Kidney tubule cell (primary cell): ENCODE measurements at regions not wholly inside any gene's neighbourhood (a gene's known extent, or its start where the extent isn't known, plus 50 kb on each side); places are given as distances from the start of the nearest gene placed in this dataset.
"Not testable (repeated sequence)": the region's sequence is repeated elsewhere in the genome, so short reads cannot be mapped to it uniquely, and the experiment has no call there.

ENCODE experiments used
- DNase-seq: peaks from one replicate; pipeline ENCODE4 v3.0.0-alpha.2; 2018; ENCODE audit warnings: low spot score

DNA sequence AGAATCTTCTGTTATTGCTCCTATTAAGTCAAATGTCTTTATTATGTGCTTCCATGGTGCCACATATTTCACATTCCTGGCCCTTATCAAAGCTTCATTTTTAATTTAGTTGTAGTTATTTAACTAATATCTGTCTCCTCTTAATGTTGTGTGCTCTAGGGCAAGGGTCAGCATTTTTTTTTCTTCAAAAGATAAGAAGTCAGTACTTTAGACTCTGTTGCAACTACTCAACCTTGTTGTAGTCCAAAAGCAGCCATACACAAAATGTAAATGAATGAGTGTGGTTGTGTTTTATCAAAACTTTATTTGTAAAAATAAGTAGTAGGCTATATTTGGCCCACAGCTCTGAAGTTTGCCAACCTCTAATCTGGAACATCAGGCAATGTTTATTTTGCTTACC lies 394.7 kb upstream of the CBLB start:
- no peak for DNase-seq

GRCh38 chr3:106265704-106266103 lies 396.9 kb upstream of the CBLB start:
- DNase-seq, result no peak

- no peak for DNase-seq
These were observed 399.9 kb upstream of the CBLB start for GRCh38 chr3:106268696-106269095.

GRCh38 chr3:106272302-106272701 lies 403.5 kb upstream of the CBLB start:
- DNase-seq, result no peak

- peak; percentile 30 for DNase-seq
These were observed 406.8 kb upstream of the CBLB start for GRCh38 chr3:106275592-106275991.

GRCh38 chr3:106276151-106276550 lies 407.3 kb upstream of the CBLB start:
- no peak for DNase-seq

DNA sequence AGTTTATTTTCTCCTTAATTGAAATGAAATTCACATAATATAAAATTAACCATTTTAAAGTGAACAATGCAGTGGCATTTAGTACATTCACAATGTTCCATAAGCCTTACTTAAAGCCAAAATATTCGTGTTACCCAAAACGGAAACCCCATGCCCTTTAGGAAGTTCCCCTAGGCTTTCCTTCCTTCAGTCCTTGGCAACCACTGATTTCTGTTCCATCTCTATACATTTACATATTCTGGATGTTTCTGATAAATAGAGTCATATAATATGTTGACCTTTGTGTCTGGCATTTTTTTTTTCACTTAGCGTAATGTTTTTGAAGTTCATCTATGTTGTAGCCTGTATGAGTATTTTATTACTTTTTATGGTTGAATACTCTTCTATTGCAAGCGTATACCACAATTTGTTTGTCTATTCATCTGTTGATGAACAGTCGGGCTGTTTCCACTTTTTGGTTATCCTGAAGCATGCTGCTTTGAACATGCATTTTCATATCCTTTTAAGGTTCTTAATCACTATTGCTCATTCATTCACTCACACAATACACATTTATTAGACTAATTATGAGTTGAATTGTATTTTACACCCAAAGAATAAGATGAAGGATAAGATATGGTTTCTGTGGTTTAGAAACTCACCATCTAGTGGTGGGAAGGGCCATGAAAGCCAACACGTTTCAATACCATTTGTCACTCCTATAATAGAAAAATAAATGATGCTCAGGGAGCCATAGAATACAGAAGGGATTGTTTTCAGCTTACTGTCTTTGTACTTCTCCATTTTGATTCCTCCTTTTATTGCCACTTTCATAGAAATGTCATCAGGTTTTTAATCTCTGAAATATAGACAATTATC lies 408.2 kb upstream of the CBLB start:
- DNase-seq, result no peak

- DNase-seq, result peak; percentile 66
These were observed 408.9 kb upstream of the CBLB start for GRCh38 chr3:106277731-106278130.

DNA sequence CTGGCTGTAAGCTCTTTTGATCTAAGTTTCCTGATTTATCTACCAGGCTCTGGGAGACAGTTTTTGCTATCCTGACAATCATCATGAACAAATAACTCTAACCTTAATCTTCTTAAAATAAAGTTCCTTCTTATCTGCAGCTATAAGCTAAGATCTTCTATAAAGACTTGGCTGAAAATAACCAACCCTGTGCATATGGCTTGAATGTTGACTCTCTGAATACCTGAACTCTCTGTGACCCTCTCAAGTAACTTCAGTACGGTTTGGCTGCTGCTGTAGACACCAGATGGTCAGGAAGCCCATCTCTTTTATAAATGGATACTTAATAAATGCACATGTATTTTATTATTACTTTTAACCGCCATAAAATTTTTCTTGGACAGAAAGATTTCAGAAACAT lies 412.4 kb upstream of the CBLB start:
- no peak for DNase-seq

- DNase-seq, result no peak
These were observed 414.1 kb upstream of the CBLB start for GRCh38 chr3:106282943-106283342.

DNA sequence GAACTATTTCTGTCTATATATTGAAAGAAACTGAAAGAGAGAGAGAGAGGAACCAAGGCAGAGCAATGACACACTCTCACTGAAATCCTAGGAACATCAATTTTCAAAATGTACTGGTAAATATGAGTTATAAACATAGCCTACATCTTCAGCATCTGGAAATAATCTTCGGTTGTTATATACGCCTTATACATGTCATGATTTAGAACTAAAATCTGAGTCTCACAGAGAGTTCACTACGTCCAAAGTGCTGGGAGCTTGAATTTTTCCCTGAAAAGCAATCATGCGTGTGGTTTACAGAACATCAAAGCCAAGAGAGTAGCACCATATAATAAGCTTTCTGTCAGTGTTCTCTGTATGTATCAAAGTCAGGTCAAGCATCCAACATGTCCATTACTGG lies 420.0 kb upstream of the CBLB start:
- DNase-seq, result no peak

DNA sequence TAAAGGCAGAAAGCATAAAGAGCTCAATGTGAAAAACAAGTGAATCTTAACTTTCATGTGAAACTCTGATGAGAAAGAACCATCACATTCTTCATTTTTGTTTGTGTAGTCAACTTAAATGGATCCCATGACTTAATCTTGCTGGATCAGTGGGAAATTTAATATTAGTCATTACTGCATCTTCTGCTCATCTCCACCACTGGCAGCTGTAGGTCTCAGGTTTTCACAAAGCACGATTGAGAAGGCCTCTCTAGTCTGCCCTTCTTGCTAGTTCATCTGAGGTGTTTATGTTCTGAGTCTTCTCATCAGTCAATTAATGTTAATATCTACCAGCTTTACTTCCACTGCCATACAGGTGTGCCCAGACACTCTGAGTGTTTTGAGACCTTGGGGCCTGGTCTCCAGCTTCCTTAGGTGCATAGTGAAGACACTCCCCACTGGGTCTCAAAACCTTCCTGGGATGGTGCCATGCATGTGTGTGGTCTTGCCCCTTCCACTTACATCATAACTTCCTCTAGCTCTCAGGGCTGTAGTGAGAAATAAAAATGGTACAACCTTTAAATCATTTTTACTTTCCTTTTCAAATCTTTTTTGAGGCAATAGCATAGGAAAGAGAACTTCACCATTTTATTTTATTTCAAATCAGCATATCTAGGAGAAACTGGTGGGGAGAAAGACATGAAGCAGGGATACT lies 421.6 kb upstream of the CBLB start:
- DNase-seq, result no peak

- DNase-seq, result no peak
These were observed 424.3 kb upstream of the CBLB start for GRCh38 chr3:106293161-106293560.

DNA sequence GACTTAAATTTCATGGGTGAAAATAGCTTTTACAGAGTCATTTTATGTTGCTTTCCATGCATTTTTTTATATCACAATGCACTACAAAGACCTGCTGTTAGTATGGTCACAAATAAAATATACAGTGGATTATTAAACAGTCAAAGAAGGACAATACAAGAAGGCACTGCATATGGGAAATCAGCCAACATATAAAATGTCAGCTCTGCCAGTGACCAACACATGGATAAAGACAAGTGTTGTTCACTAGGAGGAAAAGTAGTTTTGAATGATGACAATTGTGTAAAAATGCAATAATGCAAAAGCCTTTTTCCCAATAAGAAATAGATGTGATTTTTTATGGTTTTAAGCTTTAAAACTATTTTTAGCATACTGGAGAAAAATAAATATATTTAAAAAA lies 425.3 kb upstream of the CBLB start:
- DNase-seq, result no peak

- peak; percentile 53 for DNase-seq
These were observed 427.2 kb upstream of the CBLB start for GRCh38 chr3:106296062-106296461.

DNA sequence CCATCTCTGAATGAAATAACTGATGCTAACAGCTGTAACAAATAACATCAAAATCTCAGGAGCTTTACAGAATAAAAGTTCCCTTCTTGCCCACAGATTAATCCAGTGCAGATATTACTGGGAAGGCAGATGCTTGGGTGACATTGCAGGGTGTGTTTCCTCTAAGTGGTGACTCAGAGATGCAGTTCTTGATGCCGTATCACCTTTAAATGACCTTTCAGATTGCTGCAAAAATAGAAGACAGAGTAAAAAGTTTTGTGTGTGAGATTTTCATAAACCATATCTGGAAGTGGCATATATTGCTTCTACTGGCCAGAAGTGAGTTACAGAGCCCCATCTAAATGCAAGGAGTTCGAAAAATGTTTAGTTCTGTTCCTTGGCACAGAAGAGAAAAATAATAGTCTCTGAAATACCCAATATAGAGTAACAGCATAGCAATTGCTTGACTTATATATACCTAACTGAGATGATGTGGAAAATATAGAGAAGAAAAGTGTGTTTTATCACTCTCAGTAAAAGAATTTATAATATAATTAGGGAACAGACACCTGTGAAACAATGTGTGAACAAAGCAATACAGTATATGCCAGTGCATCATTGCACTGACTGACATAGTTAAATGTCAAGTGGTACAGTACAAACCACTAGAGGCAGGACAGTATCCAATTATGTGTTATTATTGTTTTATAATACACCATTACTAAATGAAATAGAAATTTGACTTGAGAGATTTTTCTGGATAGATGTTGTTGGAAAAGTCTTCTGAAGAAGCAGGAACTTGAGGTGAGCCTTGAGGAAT lies 430.7 kb upstream of the CBLB start:
- DNase-seq, result no peak

- peak; percentile 6 for DNase-seq
These were observed 433.8 kb upstream of the CBLB start for GRCh38 chr3:106302451-106303221.

GRCh38 chr3:106303766-106304165 lies 435.0 kb upstream of the CBLB start:
- DNase-seq, result no peak

DNA sequence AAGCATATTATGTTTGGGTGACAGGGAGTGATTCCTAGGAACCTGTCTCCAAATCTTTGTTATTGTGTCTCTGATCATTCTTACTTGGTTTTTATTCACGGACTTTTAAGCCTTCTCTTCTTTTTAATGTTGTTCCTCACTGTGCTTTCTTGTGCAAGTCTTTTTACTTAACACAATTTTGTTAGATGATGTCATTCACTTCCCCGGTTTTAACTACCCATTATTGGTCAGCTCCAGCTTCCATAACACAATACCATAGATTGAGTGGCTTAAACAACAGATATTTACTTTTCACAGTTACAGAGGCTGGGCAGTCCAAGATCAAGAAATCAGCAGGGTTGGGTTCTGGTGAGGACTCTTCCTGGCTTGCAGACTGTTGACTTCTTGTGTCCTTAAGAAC lies 436.3 kb upstream of the CBLB start:
- DNase-seq, result no peak

DNA sequence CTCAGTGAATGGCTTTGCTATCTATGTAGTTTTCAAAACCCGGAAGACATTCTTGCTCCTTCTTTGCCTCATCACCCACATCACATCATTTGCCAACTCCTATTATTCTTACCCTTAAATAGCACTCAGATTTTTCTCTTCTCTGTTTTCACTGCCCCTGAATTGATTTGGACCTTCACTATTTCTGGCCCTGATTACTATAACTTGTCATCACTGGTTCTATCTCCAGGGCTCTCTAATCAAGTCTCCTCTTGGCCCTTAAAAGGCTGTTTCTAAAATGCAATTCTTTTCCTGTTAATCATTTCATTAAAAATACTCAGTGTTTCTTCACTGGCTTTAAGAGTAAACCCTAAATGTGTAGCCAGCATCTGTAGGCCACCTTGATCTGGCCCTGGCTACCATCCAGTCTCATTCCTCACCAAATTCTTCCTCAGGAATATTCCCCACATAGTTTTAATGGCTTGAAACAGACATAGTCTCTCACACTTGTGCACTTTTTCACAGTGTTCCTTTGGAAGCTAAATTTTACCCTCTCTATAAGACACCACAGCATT lies 437.1 kb upstream of the CBLB start:
- DNase-seq, result no peak

DNA sequence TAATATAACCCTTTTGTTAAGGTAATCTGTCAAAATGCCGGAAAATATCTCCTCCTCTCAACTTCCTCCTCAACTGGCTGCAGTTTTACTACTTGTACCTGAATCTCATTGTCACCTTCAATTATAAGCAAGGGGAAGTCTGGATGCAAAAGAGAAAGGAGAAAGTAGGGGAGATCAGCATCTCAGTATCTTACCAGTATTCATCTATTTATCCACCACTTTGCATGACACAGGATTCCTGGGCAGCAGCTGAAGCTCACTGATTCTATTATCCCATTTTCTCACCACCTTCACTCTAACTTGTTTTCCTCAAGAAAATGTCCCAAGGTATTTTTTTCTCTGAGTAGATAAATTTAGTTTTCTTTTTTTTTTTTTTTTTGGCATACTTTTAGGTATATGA lies 440.5 kb upstream of the CBLB start:
- no peak for DNase-seq

DNA sequence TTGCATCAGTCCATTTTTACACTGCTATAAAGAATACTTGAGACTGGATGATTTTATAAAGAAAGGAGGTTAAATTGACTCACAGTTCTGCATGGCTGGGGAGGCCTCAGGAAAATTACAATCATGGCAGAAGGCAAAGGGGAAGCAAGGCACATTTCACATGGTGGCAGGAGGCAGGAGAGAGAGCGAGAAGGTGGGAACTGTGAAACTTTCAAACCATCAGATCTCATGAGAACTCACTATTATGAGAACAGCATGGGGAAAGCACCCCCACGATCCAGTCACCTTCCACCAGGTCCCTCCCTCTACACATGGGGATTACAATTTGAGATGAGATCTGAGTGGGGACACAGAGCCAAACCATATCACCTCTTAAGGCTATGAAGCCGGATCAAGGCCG lies 441.0 kb upstream of the CBLB start:
- not testable (repeated sequence) for DNase-seq
